Activated CD4-positive, CD25-positive, alpha-beta regulatory T cell treated with anti-CD3 and anti-CD28 coated beads, Interleukin-2, amount 50 U/mL, for 16 hours (primary cell): ENCODE measurements at regions not wholly inside any gene's neighbourhood (a gene's known extent, or its start where the extent isn't known, plus 50 kb on each side); places are given as distances from the start of the nearest gene placed in this dataset.

Source experiments
- DNase-seq: peaks from one replicate; pipeline ENCODE4 v3.0.0-alpha.2; 2020; ENCODE audit warnings: low read depth, low spot score

DNA sequence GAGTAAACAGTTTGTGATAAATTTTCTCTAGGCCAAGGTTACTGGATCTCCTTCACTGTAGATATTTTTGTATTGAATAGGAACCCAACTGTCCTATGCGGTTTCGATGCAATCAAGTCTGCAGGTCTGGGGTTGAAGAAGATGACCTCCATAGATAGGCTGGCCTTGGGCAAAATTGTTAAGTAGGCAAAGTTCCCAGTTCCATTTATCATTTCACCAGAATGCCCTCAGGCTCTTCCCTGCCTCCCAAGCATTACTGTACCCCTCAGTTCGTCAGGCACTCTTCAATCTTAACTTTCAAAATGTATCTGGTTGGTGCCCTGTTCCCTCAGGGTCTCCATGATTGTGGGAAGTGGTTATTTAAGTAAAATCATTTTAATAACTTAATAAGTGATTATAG lies 1802.9 kb upstream of the WWC1 start:
- no peak for DNase-seq

DNA sequence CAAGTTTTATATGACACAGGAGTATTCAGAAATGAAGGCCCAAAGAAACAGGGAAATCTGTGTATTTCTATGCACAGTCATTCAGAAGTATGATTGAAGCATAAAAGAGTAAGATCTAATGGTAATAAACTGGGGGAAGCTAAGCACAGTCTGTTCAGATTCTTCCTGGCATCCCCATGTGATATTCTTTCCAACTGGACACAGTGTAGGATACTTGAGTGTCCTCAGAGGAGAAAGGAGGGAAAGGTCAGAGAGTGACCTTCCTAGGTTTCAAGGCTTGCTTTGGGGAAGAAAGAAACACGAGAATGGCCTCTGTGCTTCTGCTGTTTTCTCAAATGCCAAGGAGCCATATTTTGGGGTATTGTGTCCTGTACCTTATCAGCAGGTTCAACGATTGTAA lies 1798.4 kb upstream of the WWC1 start:
- DNase-seq: no peak

DNA sequence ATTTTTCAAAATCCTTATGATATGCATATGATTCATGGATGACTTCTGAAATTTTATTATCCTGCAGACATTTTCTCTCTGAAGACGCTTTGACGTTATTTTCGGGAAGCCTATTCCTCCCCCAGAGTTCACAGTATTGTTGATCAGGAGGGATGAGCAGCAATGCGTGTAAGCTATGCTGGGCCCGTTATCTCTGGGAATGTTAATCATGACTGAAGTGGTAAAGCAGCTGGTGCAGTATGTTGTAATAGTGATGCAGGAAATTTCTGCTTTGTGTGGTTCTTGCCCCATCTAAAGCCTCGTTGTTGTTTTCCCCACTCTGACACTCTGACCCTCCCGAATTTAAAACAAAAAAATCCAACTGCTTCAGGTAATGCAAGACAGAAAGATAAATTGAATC lies 1797.8 kb upstream of the WWC1 start:
- no peak for DNase-seq

DNA sequence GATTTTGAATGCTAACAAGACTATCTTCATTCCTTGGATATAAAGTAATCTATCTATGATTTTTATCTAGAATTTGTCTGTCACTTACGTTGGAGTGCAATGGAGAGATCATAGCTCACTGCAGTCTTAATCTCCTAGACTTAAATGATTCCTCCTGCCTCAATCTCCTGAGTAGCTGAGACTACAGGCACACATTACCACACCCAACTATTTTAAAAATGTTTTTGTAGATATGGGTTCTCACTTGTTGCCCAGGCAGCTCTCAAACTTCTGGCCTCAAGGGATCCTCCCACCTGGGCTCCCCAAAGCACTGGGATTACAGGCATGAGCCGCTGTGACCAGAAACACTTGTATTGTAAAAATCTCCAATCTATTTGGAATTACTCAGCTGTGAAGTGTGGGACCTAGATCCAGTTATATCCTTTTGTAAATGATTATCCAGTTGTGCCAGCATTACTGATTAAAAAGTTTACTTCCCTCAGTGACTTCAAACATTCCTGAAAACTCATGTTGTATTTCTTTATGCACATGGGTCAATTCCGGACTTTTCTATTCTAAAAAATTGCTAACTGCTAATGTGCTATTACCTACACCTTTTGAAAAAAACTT lies 1793.8 kb upstream of the WWC1 start:
- no peak for DNase-seq

DNA sequence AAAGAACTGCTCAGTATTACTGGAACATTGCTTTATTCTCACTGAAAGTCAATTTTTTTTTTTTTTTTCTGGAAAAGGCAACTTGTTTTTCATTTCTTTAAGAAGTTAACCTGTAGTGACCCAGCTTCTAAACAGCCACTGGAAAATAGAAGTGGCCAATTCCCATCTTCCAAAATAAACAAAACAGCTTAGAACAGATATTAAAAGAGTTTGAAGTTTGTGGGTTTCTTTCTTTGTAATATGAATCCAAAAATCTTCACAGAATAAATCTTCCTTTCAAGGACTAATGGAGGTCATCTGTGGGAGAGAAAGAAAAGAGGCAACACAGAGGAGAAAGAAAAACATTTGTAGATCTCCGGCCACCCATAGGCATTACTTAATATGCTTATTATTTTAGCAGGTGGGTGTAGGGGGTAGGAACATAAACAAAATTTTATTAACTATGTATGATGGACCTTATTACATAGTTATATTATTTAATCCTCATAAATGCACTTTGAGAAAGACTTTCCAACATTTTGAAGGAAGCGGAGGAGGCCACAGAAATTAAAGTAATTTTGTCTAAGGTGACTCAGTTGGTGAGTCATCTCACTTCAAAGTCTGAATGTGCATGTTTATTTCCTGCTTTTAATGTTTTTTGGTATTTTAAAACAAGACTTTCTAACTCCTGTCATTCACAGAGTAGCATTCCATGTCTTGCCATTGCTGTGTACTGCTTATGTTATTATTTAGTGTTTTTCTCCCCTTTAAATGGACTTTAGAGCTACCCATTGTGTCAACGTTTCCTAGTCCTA lies 1791.8 kb upstream of the WWC1 start:
- DNase-seq: no peak

DNA sequence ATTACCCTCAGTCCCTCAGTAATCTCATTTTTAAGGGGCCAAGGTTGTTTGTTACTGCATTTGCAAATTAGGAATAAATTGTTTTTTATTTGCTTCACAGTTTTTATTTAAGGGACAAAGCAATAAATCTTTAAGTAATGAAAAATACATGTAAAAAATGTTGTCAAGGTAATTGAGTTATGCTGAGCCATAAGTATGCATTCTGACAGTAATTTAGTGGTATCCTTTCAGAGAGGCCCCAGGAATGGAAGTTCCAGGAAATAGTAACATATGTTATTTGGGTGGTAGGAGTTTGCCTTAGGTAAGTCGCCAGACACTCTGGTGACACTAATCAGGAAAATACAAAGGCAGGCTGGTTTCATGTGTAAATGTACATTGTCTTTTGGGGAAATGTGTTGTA lies 1787.9 kb upstream of the WWC1 start:
- no peak for DNase-seq

DNA sequence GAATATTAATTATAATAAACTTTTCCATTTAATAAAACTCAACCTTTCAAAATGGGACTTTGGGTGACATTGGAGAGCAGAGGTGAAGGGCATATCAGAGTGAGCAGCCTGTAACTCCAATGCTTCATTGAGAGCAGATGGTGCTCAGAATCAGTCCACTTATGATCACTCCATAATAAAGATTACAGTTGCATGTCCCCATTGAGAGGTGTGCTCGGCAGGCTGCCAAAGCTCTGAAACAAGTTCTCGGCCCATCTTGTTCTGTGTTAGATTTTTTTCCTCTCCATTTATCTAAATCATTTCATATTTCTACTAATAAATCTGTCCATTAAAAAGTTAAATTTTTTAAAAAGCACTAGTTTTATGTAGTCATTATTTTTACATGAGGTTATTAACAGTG lies 1786.4 kb upstream of the WWC1 start:
- DNase-seq: no peak

DNA sequence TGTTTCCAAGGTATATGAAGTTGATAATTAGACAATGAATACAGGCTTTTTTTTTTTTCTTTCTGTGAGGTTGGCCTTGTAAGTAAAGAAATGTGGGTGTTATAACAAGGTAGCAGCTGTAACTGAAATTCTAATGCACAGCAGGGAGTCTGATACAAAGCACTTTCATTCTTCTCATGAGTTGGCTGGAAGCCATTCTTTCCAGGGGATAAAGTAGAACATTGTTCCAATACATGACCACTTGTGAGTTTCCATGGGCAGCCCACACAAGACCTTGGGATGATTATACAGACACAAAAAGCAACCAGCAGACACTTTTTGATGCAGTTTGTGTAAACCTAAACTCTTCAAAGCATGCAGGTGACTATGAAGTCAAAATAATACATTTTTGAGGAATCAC lies 1785.9 kb upstream of the WWC1 start:
- no peak for DNase-seq

DNA sequence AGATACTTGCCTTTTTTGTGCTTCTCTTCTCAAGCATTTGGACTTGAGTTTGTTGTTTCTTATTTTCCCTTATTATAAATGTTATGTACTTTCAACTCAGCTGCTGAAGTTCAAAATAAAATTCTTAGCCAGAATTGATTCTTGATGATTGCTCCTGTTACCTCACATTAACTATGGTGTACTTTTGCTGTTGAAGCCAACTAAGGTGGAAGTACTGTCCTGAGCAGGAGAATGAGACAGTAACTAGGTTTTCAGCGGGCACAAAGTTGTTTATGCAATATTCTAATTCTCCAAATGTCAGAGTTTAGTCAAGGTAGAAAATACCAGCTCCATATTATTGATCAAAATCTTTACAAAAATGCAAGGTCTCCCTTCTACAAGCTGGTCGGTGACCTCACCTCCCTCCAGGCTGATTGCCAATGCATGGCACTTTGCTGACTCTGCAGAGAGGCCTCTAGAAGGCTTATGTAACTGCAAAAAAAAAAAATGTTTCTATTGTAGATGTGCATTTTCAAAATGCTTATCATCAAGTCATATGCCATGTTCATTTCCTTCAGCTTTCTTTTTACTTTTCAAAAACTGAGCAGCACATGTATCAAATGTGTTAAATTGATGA lies 1783.5 kb upstream of the WWC1 start:
- no peak for DNase-seq

DNA sequence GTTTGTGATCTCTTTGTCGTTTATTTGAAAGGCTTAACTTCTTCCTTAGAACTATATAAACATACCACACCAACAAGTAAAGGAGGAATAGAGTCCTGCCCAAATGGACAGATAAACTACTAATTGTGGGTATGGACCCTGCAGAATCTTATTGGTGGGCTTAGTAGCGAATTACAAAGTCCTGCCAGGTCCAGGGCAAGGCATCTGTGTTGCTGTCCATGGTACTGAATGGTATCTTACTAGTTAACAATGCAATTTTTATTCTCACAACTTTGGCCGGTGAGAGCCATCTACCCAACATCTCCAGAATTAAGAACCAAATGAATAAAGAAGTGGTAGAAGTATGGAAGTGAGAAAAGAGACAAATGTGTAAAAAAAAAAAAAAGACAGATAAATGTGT lies 1782.4 kb upstream of the WWC1 start:
- DNase-seq: no peak

DNA sequence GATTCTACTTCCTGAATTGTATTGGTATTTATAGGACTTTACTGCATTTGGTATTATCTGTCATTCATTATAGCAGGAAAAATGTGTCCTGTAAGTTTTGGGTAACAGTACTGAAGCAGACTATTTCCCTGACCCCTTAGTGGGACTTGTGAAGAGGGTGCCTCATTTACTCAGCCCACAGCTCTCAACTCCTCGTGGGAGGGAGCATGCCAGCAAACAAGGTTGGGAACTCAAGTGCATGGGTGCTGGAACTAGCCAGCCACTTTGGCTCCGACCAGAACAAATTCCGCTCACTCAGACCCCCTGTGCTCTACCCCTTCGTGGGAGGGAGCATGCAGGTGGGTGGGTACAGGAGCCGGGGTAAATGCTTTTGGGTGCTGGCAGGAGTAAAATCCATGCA lies 1773.5 kb upstream of the WWC1 start:
- DNase-seq: no peak

DNA sequence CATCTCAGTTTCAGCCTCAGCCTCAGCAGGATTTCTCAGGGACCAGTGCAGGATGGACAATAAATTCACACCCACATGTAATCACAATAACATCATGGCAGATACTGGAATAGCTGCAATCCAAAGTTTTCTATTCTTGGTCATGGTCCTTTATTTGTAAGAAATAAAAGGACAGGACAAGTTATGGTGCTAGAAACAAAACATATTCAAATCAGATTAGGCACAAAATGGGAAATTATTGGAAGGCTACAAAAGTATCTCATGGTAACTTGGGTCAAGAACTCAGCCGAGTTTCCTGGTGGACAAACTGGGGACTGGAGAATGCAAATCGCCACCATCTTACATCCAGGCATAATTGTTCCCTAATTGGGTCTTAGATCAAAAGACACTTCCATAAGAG lies 1768.2 kb upstream of the WWC1 start:
- no peak for DNase-seq

DNA sequence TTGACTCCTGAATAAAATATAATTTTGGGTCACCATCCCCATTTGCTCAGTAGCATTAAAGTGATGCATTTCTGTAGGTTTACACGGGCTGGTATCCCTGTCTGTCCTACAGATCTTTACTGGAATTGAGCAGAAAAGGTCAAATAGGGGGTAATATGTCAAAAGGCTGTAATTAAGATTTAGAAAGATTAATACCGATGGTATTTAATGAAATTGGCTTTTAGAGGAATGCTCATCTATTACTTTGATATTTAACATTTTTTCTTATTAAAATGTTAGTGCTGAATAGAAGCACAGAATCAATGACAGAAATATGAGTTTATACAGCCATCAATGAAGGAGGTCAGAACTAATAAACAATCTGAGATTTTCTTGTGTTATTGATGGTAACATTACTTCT lies 1762.2 kb upstream of the WWC1 start:
- no peak for DNase-seq

DNA sequence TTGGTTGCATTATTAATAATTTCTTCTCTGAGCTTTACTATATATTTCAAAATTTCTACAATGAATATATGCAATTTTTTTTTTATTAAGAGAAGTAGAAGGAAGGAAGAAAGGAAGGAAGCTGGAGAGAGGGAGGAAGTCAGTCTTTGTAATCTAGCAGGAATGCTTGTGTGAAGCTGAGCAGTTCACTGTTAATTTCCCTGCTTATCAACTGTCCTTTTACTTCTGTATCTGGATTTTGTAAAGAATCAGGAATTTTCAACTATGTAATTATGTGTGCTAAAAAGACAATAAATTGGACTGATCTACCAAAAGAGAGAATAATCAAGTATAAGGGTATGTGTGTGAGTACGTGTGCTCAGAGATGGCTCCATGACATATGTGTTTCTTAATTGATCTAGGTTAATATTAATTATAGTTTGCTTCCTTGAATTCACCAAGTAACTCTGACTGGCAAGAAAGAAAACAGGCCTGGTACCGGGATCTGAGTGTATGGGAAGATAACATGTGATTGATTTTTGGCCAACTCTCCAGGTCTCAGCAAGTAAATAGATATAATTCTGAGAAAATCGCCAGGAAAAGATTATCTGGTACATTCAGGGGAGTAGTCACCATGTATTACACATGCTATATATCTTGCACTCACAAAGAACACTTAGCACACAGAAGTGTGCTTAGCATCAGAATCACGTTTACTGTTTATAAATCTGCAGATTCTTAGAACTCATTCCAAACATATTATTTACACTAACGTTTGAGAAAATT lies 1758.8 kb upstream of the WWC1 start:
- DNase-seq: no peak

DNA sequence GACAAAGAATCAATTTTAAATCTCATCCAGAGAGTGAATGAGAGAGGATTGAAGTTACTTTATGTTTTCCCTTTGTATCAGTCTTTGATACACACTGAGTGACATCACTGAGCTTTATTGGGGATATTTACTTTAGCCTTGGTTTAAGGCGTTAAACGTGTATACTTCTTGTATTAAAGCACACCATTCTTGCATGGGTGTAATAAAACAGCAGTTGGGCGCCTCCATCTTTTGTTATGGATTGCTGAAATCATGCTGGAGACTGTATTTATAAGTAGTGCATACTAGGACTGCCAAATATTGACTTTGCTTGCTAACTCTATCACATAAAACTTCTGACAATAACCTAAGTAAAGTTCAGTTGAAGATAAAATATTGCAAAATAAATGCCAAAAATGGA lies 1755.8 kb upstream of the WWC1 start:
- no peak for DNase-seq

DNA sequence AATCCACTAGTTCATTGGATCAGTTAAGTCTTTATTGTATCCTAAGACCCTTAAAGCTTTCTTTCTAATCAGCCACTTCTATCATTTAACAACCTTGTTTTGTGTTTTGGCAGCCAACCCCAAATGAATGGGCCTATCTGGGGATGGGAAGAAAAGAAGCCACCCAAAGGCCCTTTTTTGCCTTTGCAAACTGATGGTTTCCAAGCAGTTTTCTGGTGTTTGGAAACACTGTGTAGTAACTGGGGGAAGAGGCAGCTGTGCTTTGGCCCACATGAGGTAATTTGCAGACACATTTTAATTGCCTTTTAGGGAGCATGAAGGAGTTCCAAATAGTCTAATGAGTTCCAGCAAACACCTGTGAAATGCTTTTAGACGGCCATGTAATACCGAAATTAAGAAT lies 1751.3 kb upstream of the WWC1 start:
- no peak for DNase-seq

DNA sequence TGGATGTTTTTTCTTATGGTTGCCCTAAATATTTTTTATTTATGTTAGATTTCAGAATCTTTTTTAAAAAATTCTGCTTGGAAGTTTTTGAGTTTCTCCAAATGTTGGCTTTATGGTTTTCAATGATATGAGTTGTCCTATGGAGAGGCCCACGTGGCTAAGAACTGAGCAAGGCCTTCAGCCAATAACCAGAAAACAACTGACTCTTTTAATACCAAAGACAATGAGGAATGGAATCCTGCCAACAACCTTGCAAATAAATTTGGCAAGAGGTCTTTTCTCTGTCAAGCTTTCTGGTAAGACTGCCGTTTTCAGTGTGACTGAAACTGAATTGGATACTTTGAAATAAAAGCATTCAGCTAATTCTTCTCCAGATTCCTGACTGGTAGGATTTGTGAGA lies 1740.1 kb upstream of the WWC1 start:
- DNase-seq: no peak

DNA sequence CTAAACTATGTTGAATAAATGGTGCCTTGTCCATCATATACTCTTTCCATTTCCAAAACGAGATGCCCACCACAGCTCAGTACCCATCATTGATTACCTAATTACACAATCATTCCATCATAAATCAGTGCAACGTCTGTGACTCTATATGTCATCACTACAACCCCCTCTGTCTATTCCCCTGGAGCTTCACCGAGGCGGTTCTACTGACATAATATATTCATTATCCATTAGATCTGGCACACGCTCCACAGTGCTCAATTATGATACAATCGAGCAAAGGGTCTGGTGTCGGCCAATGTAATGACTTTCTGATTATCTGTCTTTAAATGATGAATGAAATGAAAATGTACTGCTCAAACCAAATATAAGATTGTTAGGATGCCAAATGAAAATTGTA lies 1737.7 kb upstream of the WWC1 start:
- DNase-seq: no peak

DNA sequence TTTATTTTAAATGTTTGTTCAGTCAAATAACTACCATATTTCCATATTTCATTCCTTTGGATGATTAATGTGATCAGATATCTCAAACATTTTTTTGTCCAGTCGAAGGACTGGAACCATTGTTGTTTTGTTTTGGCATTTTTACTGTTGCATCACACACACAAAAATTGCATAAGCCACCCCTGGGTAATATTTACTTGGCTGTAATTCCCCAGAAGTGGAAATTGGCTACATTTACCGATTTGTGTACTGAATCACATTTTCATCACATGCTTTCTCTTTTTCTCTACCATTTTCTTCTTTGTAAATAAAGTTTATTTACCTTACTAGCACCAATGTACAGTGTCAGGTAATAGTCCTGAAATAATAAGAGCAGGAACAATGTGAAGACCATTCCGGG lies 1729.7 kb upstream of the WWC1 start:
- no peak for DNase-seq

DNA sequence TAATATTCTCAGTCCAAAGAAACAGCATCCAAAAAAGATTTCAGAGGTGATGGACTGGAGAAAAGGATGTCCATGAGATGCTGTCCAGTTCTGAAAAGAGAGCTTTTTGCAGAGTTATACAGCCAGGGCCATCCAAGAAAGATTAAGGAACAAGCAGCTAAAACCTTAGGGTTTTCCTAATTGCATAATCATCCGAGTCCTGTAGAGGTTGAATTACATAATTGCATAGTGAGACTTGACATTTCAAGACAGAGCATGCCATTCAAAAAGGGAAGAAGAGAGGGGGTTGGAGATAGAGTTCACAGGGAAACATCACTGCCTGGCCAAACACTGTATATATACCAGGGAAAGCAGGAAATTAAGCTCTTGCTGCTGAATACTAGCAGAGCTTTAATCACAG lies 1729.2 kb upstream of the WWC1 start:
- DNase-seq: no peak

DNA sequence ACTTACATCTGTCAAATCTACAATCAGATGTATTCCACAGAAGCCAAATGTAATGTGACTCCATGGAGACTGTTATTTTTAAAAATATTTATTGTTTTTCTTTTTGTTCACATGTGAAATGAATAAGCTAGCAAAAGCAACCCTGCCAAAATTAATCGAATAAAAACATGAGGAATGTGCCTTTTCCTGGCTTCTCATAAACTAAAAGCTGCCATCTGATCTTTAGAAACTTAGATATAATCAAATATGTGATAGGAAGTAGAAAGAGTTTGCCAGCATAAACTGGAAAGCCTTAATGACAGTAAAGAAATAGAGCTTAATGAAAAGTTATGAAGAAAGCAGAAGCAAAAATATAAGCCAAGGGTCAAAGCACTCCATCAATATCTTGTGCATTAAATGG lies 1724.7 kb upstream of the WWC1 start:
- DNase-seq: no peak

DNA sequence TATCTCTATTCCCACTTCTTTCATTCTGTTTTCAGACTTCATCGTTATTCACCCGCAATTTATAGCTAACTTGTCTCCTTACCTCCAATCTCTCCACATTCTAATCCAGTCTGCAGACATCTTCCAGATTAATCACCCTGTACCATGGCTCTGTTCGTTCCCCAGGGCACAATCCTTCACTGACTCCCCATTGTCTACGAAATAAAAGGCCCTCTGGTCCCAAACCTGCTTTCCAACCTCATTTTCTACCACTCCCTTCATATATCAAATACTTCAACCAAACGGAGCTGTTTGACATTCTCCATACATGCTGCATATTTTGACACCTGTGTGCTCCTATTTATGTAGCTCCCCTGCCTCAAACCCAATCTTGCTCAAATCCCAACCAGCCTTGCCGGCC lies 1720.6 kb upstream of the WWC1 start:
- no peak for DNase-seq

DNA sequence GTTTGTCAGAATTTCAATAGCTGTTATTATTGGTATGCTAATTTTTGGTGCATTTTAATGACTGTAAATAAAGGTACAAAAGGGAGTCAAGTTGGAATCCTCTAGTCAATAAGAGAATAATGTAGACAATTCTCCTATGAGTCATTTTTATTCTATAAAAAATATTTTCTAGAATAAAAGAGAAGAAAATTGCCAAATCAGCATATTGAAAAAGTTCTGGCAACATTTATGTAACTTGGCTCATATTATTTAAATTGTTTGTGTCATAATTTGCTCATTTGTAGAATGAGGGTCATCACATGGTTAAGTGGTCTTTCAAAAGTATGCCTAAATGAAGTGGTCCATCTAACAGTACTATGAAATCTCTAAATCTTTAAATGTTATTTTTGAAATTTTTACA lies 1719.8 kb upstream of the WWC1 start:
- DNase-seq: no peak
